Fibroblast of peridontal ligament (primary cell): ENCODE measurements at regions not wholly inside any gene's neighbourhood (a gene's known extent, or its start where the extent isn't known, plus 50 kb on each side); places are given as distances from the start of the nearest gene placed in this dataset.

Experiments
- DNase-seq: peaks from one replicate; pipeline ENCODE4 v3.0.0-alpha.2; 2010; ENCODE audit errors: extremely low read depth

DNA sequence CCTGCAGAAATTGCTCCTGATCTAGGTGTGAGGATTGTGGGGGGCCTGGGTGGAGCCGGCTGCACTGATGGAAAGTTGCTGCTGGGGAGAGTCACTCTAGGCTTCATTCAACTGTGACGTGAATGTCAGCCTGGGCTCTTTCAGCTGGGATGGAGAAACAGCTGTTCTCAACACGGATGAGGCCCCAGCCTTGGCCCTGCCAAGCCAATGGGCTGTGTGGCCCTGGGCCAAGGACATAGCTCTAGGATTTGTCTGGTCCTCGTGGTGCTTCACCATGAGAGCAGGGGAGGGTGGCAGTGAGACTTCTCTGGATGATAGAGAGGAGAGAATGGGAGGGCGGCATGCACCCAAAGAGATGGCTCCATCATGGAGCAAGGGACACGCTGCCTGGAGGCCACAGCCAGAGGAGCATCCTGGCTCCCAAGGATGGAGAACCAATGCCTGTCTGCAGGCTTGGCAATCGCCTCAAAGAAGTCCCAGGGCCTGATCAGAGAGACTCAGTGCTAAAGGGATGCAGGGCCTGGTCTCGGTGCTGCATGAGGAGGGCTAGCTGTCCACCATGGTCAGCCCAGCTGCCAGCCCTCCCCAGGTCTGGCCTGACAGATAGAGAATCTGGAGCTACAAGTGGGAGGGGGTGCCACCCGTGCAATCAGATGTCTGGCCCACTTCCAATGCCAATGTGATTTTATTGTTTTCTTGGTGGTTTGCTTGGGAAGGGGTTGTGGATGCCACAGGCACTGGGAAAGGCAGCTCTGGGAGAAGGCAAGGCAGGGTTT, 141.0 kb downstream of the GADD45G start:
- DNase-seq, result no peak

DNA sequence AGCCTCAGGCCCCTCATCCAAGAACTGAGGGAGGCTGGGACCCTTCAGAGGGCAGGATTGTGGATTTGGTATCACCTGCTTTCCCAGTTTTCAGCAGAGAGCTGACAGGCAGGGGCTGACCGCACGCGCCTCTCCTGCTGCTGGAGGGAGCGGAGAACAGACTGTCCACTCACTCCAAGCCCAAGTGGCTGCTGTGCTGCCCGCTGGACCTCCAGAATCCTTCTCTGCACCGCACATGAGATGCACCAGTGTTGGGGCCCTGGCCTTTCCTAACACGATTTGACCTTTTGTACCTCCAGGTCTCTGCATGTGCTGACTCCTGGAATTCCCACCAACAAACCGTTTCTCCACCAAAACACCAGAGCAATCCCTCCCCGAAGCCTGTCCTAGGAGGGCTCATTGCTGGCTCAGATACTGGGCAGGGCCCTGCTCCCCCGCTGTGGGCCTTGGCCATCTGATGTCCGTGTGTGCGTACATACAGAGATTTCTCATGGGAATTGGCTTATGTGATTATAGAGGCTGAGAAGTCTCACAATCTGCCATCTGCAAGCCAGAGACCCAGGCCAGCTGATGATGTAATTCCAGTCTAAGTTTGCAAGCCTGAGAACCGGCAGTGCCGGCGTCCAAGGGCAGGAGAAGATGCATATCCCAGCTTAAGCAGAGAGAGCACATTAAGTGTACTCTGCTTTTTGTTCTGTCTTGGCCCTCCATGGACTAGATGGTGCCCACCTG, 141.7 kb downstream of the GADD45G start:
- DNase-seq, result no peak

DNA sequence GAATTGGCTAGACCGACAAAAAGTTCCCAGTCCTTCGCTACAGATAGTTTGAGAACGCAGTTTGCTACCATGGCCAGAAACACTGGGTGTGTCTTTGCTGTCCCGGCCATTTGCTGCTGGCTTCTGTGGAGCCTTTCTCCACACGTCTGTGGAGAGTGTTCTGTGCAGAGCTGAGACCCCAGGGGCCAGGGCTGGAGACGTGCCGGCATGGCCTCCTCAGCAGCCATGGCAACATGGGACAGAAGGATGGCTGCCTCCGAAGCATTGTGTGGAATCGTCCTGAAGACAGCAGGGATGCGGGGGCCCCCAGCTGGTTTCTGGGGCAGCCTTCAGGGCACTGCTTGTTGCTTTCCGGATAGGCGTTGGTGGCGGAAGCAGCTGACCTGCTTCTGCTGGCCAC, 142.8 kb downstream of the GADD45G start:
- no peak for DNase-seq

DNA sequence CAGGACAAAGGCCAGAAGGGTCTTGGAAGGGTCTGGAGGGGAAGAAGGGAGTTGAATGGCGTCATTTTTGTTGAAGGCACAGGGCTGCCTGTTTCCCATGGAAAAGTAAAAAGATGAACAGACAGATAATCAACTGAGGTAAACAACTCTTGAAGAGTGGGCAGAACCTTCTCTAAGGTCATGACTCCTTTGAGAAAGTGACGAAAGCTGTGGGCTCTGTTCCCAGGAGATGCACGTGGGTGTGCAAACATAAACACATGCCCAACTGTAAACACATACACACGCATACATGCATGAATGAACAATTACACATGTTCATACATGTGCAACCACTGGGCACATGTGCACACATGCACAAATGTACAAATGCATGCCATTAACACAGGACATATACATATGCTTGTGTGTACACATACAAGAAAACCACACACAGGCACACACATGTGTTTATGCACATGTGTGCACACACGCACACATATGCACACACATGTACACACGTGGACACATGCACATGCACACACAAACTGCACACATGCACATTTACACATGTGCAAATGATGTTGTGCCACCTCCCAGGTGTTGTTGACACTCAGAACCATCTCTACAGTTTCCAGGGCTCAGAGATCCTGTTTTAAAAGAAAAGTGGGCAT, 143.3 kb downstream of the GADD45G start:
- DNase-seq, result no peak

DNA sequence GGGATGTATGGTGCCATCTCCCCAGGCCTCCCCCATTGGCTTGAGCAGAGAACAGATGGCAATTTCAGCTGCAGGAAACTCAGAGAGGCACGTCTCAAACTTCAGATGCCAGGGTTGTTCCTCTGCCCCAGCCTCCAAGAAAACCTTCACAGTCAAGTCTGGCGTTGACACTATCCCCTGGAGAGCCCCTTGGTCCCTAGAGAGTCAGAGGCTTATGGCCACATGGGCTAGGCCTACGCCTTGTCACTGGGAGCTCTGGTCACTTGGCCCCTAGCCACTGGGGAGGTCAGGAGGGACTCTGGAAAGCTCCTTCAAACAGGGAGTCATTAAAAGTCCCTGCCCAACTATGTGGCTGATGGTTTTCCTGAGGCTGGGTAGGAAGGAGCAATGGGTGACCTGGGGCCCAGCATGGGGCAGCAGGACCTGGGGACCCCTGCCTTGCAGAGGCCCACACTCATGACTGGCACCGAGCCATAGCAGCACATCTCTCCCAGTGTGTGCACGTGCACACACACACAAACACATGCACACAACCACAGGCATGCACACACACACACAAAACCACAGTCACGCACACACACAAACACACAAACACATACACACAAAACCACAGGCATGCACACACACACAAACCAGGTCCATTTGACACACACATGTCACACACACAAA, 144.2 kb downstream of the GADD45G start:
- DNase-seq, result no peak

DNA sequence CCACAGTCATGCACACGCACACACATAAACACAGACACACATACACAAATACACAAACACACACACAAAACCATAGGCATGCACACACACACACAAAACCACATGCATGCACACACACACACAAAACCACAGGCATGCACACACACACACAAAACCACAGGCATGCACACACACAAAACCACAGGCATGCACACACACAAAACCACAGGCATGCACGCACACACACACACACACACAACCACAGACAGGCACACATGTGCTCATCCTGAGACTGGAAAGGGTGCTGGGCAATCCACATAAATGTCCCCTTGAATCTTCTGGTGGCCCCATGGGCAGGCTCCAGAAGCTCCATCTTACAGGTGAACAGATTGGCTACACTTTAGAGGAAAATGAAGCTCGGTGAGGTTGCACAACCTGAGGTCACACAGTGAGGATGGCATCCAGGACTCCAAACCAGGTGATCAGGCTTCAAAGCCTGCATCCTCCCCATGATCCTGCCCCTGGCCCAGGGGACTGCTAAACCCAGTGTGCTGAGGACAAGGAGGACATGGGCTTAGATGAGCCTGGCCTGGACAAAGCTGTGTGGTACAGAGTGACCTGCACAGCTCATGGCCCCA, 144.8 kb downstream of the GADD45G start:
- no peak for DNase-seq

DNA sequence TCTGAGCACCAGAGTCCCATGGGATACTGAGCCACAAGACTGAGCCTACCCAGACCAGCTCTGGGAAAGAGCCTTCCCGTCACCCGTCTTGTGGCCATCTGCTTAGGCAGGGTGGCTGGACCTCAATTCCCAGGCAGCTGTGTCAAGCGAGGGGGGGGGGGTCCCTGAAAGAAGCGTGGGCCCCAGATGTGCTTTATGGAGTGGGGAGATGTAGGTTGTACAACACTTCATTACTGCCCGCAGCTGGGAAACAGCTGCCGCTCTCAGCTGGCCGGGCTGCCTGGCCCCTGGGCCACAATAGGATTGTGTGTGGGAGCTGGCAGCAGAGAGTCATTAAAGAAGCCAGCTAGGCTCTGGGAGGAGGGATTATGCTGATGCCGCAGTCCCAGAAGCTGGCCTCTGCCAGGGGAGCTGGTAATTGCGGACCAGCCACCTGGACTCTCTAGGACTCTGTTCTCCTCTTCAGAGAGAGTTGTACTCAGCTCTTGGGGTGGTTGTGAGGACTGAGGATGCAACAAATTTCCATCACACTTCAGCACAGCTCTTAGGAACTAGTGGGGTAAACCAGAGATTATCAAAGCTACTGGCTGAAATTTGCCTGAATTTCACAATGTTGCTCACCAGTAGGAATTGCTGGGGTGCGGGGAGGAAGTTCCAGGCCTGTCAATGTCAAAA, 145.4 kb downstream of the GADD45G start:
- no peak for DNase-seq

DNA sequence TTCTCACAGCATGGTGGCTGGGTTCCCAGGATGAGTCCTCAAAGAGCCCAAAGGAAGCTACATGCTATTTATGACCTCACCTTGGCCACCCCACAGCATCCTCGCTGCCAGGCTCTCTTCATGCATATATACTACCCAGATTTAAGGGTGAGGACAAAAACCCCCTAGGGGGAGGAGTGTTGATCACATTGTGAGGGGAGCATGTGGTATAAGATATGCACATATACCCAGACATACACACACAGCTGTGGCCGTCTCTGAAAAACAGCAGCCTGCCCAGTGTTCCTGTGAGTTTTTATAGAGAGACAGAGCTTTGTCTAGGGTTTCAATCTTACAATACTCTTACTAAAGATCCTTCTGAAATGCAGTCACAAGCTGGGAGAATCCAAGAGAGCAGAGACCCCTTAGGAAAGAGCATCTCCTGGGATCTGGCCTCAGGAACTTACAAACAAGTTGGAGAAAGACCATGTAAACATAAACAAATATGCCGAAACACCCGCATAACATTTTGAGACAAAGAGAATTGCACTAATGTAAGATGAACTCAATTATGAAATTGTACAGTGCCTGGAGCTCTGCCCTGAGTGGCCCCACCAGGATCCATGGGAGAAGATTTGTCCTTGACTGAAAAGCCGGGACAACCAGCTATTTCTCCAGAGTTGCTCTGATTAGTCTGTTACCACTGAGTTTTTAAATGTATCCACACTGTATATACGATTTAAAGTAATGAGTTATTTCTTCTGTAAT, 146.4 kb downstream of the GADD45G start:
- DNase-seq, result no peak

DNA sequence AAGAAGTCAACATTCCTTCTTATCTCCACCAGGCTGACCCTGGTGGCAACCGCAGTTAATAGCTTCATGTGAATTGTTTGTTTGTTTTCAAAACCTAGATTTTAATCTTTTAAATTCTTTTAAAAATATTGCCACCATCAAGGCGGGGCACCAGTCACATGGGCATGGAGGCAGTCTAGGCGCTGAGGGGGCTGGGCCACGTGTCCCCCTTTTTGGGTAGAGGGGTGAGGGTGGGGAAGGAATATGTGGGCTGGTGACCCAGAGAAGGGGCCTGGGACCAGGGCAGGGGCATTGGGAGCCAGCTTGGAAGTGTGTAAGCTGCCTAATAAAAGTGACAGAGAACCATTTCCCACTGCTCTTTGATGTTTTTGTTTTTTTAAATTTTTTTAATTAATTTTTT, 147.3 kb downstream of the GADD45G start:
- DNase-seq, result no peak

DNA sequence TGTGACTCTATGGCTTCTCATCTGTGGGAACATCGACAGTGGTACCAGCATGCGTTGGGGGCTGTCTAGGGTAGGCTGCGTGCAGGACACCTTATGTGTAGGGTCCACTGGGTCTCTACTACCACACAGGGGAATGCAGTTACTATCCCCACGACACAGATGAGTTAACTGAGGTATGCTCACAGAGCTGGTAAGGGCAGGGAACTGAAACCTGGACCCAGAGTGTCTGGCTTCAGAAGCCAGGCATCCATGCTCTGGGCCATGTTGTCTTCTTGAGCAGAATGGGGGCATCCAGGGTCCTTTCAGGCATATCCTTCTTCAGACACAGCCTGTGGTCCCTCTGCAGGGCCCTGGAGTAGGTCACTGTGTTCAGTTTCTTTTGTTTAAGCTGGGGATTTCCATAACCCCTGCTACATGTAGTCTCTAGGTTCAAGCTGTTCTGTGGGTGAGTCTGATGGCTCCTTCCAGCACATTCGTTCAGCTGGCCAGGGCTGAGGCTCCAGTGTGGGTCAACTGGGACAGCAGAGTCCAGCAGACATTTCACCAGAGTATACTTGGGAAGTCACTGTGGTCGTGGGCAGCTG, 148.8 kb downstream of the GADD45G start:
- no peak for DNase-seq

DNA sequence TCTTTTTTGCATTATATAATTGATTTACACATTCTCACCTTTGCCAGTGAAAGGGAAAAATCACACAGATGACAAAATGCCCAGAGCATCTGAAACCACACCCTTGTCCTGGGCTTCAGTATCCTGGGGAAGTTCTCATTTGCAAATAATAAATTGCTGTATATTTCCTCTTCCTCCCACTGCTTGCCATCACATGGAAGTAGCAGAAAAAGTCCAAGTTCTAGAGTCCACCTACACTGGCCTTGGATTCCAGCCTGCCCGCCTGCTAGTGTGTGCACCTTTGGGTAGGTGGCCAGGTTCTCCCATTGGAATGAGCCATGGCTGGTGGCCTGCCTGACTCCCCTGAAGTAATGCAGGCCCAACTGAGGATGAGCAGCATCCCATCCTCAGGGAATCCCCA, 149.4 kb downstream of the GADD45G start:
- no peak for DNase-seq

DNA sequence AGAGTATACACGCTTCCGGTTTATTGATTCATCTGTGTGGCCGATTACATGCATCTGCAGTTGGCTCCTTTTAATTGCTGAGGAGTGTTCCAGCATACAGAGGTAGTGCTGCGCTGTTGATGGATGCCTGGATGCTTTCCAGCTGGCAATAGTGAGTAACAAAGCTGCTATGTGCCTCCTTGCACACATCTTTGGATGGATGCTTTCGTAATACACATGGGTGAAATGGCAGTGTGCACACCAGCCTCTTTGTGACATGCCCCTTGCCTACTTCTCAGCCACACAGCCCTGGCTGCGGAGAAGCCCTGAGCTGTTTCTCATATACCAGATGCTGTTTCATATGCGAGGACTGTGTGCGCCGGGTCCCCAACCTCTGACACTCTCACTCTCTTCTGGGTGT, 151.0 kb downstream of the GADD45G start:
- DNase-seq, result no peak

DNA sequence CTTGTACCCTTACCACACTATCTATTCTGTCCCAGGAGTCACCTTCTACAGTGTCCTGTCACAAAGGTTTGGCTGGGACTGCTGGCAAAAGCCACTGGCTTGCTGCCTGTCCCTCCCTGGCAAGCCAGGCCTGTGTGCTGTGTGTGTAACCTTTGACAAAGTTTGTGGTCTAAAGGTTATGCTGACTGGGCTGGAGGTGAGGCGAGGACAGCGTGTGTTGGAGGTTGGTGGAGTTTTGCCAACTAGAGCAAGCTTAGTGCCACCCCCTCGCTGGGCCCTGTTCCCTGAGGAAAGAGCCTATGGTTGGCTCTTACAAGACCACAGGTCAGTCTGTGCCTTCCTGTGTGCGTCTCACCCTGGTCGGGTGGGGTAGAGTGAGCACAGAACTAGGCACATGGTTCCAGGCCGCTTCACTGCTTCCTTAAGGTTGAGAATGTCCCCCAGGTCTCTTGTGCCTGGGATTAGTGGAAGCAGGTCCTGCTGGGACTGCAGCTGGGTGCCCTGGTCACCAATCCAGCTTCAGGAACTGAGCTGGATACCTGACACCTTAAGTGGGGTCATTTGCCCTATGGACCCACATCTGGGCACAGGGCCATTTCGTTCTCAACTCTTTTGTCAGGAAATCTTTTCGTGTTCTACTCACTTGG, 152.2 kb downstream of the GADD45G start:
- DNase-seq, result no peak

DNA sequence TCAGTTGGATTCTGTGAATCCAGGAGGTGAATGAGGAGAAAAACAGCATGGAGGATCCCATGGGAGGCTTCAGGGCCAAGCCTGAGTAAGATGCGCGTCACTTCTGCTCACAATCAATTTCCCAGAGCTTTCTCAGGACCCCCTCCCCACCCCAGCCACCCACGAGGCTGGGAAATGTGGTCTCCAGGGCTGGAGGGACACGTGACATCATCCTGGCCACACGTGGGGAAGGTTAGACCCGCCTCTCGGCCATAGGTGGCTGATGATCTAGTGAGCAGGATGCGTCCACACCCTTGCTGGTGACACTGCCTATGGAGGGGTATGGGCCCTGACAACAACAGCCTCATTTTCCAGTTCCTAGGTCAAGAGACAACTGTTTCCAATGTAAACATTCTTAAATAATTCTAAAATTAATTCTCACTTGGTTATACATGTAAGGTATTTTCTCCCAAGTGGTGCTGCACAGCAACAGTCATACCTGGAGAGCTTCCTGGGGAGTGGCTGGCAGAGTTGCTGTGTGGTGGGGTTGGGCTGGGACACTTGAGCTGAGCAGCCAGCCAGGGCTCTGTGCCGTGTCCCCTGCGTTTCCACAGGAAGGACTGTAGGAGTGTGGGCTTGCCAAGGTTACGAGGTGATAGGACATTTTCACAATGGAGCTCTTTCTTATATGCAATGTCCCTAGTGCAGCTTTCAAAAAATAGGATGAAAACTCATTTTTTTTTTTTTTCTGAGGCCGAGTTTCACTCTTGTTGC, 153.1 kb downstream of the GADD45G start:
- no peak for DNase-seq

DNA sequence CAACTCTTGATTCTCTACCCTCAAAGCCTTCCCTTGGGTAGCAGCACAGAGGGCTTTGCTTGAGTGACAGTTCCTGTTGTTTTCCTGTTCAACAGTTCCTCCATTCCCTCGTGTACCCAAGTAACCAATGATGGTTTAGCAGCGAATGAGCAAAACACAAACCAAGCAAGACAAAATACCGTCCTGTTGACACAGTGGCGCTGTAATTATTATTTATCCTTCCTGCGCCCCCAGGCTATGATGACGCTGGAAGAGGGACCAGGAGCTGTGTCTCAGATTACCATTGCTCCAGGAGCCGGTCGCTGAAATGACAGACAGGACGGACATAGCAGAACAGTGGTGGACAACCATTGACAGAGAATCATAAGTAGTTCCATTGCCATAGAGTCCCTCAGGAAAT, 154.8 kb downstream of the GADD45G start:
- DNase-seq, result no peak

DNA sequence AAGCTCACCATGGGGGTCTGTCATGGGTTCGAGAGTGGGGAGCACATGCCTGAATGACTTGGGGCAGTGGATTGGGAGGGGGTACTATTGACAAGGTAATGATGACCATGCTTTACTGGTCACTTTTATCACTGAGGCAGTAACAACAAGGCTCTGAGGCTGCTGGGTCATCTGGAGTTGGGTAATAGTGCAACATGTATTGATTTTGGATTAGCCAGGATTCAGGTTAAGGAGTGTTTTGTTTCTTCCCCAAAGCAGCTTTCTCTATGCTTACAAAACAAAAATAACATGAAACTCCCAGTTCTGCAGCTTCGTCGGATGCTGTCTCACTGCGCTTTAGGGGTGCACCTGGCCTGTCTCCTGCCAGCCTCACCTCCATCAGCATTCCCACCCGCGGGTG, 155.3 kb downstream of the GADD45G start:
- no peak for DNase-seq

DNA sequence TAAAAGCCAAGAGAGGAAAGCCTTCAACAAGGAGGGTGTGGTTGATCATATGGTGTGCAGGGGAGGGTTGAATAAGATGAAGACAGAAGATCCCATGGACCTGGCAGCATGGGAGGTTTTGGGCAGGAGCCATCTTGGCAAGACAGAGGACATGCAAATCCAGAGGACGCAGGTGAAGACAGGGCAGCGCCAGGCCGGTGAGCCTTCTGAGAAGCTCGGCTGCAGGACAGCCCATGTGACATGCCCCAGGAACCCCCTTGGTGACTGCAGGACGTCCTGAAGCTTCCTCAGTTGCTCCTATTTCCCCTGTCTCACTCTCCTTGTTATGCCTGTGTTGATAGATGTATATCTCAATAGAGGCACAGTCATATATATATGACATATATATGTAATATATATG, 159.4 kb downstream of the GADD45G start:
- DNase-seq, result no peak

DNA sequence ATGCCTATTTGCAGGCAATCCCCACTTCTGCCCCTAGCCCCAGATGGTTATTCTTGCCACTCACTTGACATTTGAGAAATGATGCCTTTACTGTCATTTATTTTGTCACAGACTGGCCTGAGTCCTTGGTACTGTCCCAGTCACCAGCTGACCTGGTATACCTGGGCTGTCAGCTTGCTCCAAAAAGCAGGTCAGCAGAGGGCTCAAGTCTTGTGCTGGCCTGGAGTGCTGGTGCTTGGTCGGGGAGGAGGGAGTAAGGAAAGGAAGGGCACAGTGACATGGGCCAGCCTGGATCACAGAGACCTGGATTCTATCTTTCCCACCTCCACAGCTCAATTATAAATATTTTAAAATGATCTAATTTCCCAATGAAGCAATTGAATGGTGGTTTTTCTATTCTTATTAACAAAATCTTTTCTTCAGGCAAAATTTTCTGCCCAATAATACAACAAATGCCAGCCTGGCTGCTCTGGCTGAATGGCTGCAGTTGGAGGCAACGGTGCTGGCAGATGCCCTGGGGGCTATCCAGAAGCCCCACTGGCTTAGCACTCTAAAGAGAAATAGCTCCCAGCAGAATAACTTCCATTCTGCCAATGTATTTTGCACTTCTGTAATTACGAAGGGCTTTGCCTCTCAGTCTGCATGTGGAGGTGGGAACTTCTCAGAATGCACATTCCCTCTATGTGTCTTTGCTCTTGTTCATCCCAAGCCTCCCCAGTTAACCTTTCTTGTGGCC, 160.6 kb downstream of the GADD45G start:
- DNase-seq, result no peak
